ENCODE measurements at regions not wholly inside any gene's neighbourhood (a gene's known extent, or its start where the extent isn't known, plus 50 kb on each side); places are given as distances from the start of the nearest gene placed in this dataset.

DNA sequence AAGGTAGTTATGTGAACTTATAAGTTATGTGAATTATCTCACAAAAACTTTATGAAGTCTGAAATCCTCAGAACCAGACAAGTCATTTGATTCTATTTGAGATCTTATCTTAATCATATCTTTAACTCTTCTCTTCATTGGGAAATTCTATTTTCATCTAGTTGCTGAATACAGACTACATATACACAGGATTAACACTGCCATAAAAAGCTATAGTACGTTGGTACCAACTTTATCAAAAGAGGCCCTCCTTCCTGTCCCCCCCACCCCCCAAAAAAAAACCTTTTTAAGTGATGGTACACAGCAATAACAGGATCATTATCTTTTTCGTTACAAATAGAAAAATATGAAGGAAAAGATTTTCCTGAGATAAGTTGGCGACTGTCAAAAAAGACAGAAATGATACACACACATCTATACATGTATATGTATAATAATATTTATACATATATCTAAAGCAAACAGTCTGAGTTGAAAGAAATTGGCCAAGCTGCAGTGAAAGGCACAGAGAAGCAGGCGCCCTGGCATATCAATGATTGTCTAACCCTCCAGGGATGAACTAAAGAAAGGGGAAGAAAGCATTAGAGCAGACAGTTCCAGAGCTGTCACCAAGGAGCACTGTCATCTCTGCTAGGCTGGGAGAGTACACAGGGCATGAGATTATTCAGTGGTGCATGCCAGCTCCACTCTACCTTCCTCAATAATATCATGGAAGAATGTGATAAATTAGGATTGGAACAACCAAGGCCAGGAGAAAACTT lies 116.7 kb downstream of the KLF12 start:
- TF ChIP-seq, protein P1, sequence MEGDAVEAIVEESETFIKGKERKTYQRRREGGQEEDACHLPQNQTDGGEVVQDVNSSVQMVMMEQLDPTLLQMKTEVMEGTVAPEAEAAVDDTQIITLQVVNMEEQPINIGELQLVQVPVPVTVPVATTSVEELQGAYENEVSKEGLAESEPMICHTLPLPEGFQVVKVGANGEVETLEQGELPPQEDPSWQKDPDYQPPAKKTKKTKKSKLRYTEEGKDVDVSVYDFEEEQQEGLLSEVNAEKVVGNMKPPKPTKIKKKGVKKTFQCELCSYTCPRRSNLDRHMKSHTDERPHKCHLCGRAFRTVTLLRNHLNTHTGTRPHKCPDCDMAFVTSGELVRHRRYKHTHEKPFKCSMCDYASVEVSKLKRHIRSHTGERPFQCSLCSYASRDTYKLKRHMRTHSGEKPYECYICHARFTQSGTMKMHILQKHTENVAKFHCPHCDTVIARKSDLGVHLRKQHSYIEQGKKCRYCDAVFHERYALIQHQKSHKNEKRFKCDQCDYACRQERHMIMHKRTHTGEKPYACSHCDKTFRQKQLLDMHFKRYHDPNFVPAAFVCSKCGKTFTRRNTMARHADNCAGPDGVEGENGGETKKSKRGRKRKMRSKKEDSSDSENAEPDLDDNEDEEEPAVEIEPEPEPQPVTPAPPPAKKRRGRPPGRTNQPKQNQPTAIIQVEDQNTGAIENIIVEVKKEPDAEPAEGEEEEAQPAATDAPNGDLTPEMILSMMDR (IDR thresholded peaks at IDR 0.05) = no peak
- TF ChIP-seq CREB1 (CRISPR knock-in tag; IDR thresholded peaks at IDR 0.05) = no peak
- no peak for TF ChIP-seq ELF4 (CRISPR knock-in tag; IDR thresholded peaks at IDR 0.05; ENCODE audit: low read depth)
- TF ChIP-seq, protein P2, sequence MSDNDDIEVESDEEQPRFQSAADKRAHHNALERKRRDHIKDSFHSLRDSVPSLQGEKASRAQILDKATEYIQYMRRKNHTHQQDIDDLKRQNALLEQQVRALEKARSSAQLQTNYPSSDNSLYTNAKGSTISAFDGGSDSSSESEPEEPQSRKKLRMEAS (CRISPR knock-in tag; IDR thresholded peaks at IDR 0.05) = no peak
- no peak for TF ChIP-seq ZBTB21 (CRISPR knock-in tag; IDR thresholded peaks at IDR 0.05; ENCODE audit: borderline replicate concordance)

Data from WTC11 (cell line).